Femur (tissue), 1 donor: ENCODE measurements at regions not wholly inside any gene's neighbourhood (a gene's known extent, or its start where the extent isn't known, plus 50 kb on each side); places are given as distances from the start of the nearest gene placed in this dataset.

Source experiments
- DNase-seq: peaks from one replicate; pipeline ENCODE4 v3.0.0-alpha.2; 2017

- no peak for DNase-seq
Observed at GRCh38 chr20:7269452-7269851, 502.0 kb downstream of the BMP2 start.

GRCh38 chr20:7272512-7272911 lies 505.0 kb downstream of the BMP2 start:
- no peak for DNase-seq

GRCh38 chr20:7274870-7275269 lies 507.4 kb downstream of the BMP2 start:
- no peak for DNase-seq

GRCh38 chr20:7275645-7276237 lies 508.3 kb downstream of the BMP2 start:
- no peak for DNase-seq

GRCh38 chr20:7285918-7286556 lies 518.6 kb downstream of the BMP2 start:
- peak; percentile 87 for DNase-seq

- DNase-seq: no peak
Observed at GRCh38 chr20:7291323-7291943, 523.9 kb downstream of the BMP2 start.

GRCh38 chr20:7291946-7292345 lies 524.5 kb downstream of the BMP2 start:
- DNase-seq: no peak

GRCh38 chr20:7294816-7295360 lies 527.4 kb downstream of the BMP2 start:
- no peak for DNase-seq

- DNase-seq: no peak
Observed at GRCh38 chr20:7301807-7302206, 534.3 kb downstream of the BMP2 start.

- DNase-seq: no peak
Observed at GRCh38 chr20:7302250-7302649, 534.8 kb downstream of the BMP2 start.

- no peak for DNase-seq
Observed at GRCh38 chr20:7305976-7306375, 538.5 kb downstream of the BMP2 start.

- no peak for DNase-seq
Observed at GRCh38 chr20:7308163-7308562, 540.7 kb downstream of the BMP2 start.

- DNase-seq: no peak
Observed at GRCh38 chr20:7313047-7313446, 545.6 kb downstream of the BMP2 start.

- no peak for DNase-seq
Observed at GRCh38 chr20:7323957-7324356, 556.5 kb downstream of the BMP2 start.

- no peak for DNase-seq
Observed at GRCh38 chr20:7327810-7328209, 560.3 kb downstream of the BMP2 start.

- no peak for DNase-seq
Observed at GRCh38 chr20:7330850-7331249, 563.4 kb downstream of the BMP2 start.

GRCh38 chr20:7332169-7332568 lies 564.7 kb downstream of the BMP2 start:
- DNase-seq: no peak

GRCh38 chr20:7333841-7334240 lies 566.4 kb downstream of the BMP2 start:
- DNase-seq: no peak

GRCh38 chr20:7346026-7346425 lies 578.5 kb downstream of the BMP2 start:
- DNase-seq: no peak

- DNase-seq: no peak
Observed at GRCh38 chr20:7346562-7346961, 579.1 kb downstream of the BMP2 start.

GRCh38 chr20:7347409-7347808 lies 579.9 kb downstream of the BMP2 start:
- DNase-seq: no peak

GRCh38 chr20:7348253-7348652 lies 580.8 kb downstream of the BMP2 start:
- no peak for DNase-seq

GRCh38 chr20:7352165-7352564 lies 584.7 kb downstream of the BMP2 start:
- peak; percentile 19 for DNase-seq

GRCh38 chr20:7355051-7355450 lies 585.2 kb downstream of the HAO1 start:
- no peak for DNase-seq
